Kidney (tissue), 13 donors: ENCODE measurements at regions not wholly inside any gene's neighbourhood (a gene's known extent, or its start where the extent isn't known, plus 50 kb on each side); places are given as distances from the start of the nearest gene placed in this dataset.

ENCODE experiments used
- DNase-seq, 5 donors: peaks; one replicate each; pipeline ENCODE4 v3.0.0-alpha.2; 2013 to 2020
- FAIRE-seq: peaks from 2 replicates; lab custom pipeline; 2012; peaks lifted over from hg19 to GRCh38; lab: Jason Lieb, UNC
- H3K27ac ChIP-seq, 2 donors: one replicate each; pipeline ENCODE4 v1.7.0; 2013; ENCODE audit warnings: low read depth in 2 of 2, low read length in 2 of 2, inconsistent platforms in 1 of 2
- H3K27me3 ChIP-seq: one replicate; pipeline ENCODE4 v1.7.1; 2013; ENCODE audit warnings: low read length, inconsistent platforms; ENCODE audit not compliant: control insufficient read depth, insufficient read depth
- H3K36me3 ChIP-seq, 3 donors: one replicate each; pipeline versions ENCODE4 v1.7.0 to v1.7.1; 2013; ENCODE audit warnings: low read length in 3 of 3, control low read depth in 1 of 3, inconsistent platforms in 1 of 3; ENCODE audit not compliant: insufficient read depth in 3 of 3, control insufficient read depth in 2 of 3
- H3K4me1 ChIP-seq, 3 donors: one replicate each; pipeline versions ENCODE4 v1.7.0 to v1.7.1; 2013; ENCODE audit warnings: low read length in 3 of 3, inconsistent platforms in 1 of 3, low read depth in 1 of 3; ENCODE audit not compliant: control insufficient read depth in 2 of 3, insufficient read depth in 2 of 3
- H3K4me3 ChIP-seq, 3 donors: one replicate each; pipeline versions ENCODE4 v1.7.0 to v1.8.1; 2013; ENCODE audit warnings: low read length in 3 of 3, control low read depth in 1 of 3, inconsistent platforms in 1 of 3
- H3K9ac ChIP-seq, 3 donors: one replicate each; pipeline versions ENCODE4 v1.7.0 to v1.7.1; 2013; ENCODE audit warnings: low read length in 3 of 3, control low read depth in 1 of 3, inconsistent platforms in 1 of 3
- H3K9me3 ChIP-seq, 3 donors: one replicate each; pipeline versions ENCODE4 v1.7.0 to v1.7.1; 2013; ENCODE audit warnings: low read length in 3 of 3, control low read depth in 1 of 3, inconsistent platforms in 1 of 3; ENCODE audit not compliant: control insufficient read depth in 2 of 3, insufficient read depth in 1 of 3
- CTCF ChIP-seq: IDR thresholded peaks from 3 replicates; pipeline ENCODE4 v1.5.1; 2012; ENCODE audit warnings: mild to moderate bottlenecking, moderate library complexity, borderline replicate concordance; ENCODE audit not compliant: insufficient read depth; ENCODE audit errors: extremely low read depth
- intact Hi-C: fragments of 100-400 bp; cut with DNase I; formaldehyde crosslinking; loops from one replicate; pipeline ENCODE4 v1.11.1; 2022
- donor health status: control.
- donor health status: control.
- donor health status: control.
- donor health status: control.
- donor health status: control.
- donor health status: DM: yes; HTN: yes; CAD: no.
- donor health status: Normal renal cell carcinoma (clear cell type).

- intact Hi-C loops, result no loop called here
- no peaks in the 10 kb centered on the region for H3K4me1 ChIP-seq
- H3K36me3 ChIP-seq, result no peaks in the 10 kb centered on the region
- no peak for TF ChIP-seq CTCF
- no peak overlapping the region for H3K27ac ChIP-seq
- DNase-seq (peak in 1 of 5 donors; percentile 1), FAIRE-seq (no peak)
- H3K4me3 ChIP-seq, result no peak overlapping the region
- H3K27me3 ChIP-seq, result no peaks in the 10 kb centered on the region
- no peak overlapping the region for H3K9ac ChIP-seq
- H3K9me3 ChIP-seq, result no peaks in the 10 kb centered on the region
Observed at GRCh38 chr6:16985513-16986284, 116.2 kb upstream of the STMND1 start.

- Histone ChIP-seq H3K9me3 (no peaks in the 10 kb centered on the region), H3K27me3 (no peaks in the 10 kb centered on the region), H3K27ac (no peak overlapping the region), H3K4me3 (no peak overlapping the region), H3K9ac (no peak overlapping the region), H3K4me1 (no peaks in the 10 kb centered on the region), H3K36me3 (no peaks in the 10 kb centered on the region)
- FAIRE-seq, result no peak
- no peak for TF ChIP-seq CTCF
- intact Hi-C loops, result no loop called here
- no peak for DNase-seq
Observed at GRCh38 chr6:16982807-16983206, 119.0 kb upstream of the STMND1 start.

GRCh38 chr6:16979677-16980370 lies 122.0 kb upstream of the STMND1 start:
- no peak for TF ChIP-seq CTCF
- H3K27me3 ChIP-seq, result no peaks in the 10 kb centered on the region
- intact Hi-C loops, result no loop called here
- H3K27ac ChIP-seq, result no peak overlapping the region
- no peak overlapping the region for H3K9ac ChIP-seq
- FAIRE-seq (no peak), DNase-seq (no peak)
- H3K4me3 ChIP-seq, result no peak overlapping the region
- no peaks in the 10 kb centered on the region for H3K36me3 ChIP-seq
- no peaks in the 10 kb centered on the region for H3K9me3 ChIP-seq
- no peaks in the 10 kb centered on the region for H3K4me1 ChIP-seq
